GM21825 (cell line): ENCODE measurements at regions not wholly inside any gene's neighbourhood (a gene's known extent, or its start where the extent isn't known, plus 50 kb on each side); places are given as distances from the start of the nearest gene placed in this dataset.
"Not testable (repeated sequence)": the region's sequence is repeated elsewhere in the genome, so short reads cannot be mapped to it uniquely, and the experiment has no call there.

Experiments used
- ATAC-seq: cut with Tn5 transposase; IDR thresholded peaks from one replicate; pipeline ENCODE4 v1.9.1; 2021; ENCODE audit warnings: mild to moderate bottlenecking, moderate library complexity; ENCODE audit not compliant: unreplicated experiment

DNA sequence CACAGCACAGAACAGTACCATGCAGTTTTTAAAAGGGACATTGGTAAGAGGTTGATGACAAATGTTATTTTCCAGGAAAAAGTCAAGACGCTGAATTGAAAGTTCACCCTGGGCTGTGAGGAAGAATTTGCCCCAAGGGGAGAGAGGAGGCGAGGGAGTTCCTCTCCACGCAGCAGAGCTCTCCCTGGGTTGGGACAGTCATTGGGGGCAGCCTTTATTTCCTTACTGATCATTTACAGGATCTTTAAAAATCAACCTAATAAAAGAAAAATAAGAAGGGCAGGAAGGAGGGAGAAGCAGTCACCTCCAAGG, 49.9 kb upstream of the WNT7B start:
- ATAC-seq: no peak

DNA sequence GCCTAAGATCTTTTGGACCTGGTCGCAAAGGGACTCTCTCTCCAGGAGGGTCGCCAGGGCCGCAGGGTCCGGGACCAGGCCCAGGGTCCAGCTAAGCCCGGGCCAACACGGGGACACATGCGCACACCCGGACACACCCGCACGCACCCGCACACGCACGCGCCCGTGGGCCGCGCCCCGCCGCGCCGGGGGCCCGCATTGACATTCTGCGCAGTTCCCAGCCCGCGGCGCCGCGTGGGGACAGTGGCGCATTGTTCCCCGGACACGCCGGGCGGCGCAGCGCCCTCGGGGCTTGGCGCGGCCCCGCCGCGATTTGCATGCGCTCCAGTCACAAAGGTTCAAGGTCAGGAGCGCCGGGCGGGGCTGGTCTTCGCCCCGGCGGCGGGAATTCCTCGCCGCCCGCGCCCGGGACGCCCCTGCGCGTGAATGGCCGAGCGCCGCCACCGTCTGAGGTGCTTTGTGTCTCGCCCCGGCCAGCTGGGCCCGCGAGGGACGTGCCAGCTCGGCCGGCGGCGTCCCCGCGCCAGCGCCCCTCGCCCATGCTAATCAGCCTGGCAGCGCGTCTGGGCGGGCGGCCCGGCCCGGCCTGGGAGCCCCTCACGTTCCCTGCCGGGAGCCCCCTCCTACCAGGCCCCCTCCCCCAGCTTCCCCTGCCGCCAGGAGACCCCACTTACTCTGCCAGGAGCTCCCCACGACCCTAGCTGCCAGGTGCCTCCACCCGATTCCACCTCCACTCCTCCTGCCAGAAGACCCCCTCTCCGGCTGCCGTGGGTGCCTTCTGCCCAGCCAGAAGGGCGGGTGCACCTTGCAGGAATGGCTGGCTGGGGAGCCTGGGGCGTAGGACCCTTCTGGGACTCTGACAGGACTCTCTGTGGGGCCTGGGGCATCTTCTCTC, 50.5 kb upstream of the WNT7B start:
- no peak for ATAC-seq

DNA sequence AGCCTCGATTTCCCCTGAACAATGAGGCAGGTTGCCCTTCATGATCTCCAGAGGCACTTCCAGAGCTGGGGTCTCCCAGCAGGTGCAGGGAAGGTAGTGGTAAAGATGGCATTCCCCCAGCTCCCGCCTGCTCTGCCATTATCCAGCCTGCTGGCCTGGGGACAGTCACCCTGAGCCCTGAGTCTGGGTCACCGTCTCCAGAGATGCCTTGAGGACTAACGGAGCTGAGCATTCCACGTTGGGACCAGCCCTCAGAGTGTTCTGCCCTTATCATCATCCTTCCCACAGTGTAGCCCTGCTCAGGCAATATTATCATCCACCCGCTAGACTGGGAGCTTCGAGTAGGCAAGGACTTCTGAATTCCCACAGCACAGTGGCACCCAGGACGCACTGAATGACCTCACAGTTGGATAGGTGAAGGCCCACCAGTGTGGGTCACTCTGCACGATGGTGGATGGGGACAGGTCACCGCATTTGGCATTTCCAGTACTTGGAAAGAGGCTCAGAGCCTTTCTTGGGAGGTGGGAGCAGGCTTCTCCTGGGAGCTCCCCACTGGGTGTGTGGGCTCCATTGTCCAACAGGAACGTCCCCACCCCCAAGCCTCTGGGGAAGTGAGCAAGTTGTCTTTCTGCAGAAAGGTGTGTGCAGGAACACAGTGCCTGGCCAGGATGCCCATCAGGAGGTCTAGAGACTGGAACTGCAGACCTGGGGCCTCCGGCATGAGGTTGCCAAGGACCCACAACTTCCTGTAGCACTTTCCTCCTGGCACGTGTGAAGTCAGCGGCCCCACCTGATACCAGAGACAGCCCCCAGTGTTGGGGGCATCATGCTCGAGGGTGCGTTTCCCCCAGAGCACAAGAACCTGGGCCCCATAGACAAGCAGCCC, 51.4 kb upstream of the WNT7B start:
- no peak for ATAC-seq

DNA sequence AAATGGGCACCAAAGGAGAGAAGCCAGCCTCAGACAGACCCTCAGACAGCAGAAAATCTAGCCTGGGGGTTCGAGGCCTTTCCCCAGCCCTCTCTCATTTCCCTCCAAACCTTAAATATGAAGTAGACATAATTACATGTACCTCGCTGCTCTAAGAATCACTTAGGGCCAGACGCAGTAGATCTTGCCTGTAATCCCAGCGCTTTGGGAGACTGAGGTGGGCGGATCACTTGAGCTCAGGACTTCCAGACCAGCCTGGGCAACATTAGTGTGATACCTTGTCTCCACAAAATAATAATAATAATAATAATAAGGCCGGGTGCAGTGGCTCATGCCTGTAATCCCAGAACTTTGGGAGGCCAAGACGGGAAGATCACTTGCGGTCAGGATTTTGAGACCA, 52.1 kb upstream of the WNT7B start:
- ATAC-seq: no peak

DNA sequence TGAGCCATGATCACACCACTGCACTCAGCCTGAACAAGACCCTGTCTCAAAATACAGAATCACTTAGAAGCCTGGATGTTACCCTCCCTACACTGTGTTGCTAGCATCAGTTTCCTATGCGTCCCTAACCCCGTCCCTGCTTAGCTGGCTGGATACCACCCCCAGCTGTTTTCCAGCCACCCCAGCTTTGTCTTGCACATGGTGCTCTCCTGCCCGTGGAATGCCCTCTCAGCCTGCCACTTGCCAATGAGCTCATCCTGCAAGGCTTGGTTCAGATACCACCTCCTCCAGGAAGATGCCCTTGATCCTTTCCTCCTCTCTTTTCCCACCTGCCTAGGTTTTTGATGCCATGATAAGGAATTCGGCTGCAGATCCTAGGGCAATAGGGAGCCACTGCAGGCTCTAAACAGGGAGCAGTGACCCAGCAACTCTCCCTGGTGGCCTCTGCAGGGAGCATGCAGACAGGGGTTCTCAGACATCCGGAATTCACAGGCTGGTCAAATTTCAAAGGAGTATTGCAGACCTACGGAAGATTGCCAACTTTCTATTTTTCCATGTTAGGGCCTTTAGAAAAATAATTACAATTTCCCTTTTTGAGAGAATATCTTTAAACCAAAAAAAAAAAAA, 52.7 kb upstream of the WNT7B start:
- ATAC-seq: no peak

DNA sequence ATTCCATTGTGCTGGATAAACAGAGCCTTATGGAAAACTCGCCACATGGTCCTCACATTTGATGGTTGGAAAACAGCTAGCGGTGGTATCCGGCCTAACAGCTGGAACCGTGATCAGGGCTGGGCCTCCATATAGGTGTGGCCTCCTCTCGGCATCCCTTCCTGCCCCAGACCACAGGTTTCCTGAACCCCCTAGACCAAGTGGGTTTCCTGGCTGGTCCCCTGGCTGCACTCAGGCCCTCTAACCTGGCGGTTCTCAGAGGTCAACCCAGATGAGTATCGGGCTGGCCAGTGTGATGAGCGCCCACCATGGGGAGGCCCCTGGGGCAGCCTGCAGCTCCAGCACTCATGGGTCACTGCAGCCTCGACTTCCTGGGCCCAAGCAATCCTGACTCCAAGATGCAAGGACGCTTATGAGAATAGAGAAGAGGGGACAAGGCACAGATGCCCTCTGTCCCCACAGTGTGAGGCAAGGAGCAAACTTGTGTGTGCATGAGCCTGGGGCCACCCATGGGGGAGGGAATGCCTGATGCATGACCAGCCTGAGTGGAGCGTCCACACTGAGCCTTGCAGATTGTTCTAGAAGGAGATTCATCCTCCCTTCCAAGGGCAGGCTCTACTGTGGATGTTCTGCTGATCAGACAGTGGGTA, 53.4 kb upstream of the WNT7B start:
- ATAC-seq: no peak

DNA sequence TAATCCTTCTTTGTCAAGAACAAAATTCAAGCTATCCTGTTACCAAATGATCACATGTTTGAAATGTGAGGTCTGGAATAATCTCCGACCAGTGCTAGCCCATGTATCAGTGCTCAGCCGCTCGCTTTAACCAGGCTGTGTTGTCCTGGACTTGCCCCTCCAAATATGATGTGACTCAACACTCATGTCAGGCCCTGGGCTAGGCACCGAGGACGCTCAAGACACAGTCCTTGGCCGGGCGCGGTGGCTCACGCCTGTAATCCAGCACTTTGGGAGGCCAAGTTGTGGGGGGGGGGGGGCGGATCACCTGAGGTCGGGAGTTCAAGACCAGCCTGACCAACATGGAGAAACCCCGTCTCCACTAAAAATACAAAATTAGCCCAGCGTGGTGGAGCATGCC, 54.1 kb upstream of the WNT7B start:
- ATAC-seq: no peak

DNA sequence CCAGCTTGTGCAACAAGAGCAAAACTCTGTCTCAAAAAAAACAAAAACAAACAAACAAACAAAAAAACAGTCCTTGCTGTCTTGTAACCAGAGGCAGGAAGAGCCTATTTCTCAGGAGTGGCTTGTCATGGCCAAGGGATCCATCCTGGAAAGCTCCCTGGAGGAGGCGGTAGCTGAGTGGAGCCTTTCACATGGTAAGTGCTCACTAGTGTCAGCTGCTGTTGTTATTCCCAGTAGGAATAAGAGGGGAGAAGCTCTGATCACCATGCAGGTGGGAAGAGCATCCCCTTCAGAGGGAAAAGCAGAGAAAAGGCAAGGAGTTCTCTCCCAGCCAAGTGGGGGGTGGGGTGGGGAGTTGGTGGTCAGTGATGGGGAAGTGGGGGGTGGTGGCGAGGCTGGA, 54.6 kb upstream of the WNT7B start:
- no peak for ATAC-seq

DNA sequence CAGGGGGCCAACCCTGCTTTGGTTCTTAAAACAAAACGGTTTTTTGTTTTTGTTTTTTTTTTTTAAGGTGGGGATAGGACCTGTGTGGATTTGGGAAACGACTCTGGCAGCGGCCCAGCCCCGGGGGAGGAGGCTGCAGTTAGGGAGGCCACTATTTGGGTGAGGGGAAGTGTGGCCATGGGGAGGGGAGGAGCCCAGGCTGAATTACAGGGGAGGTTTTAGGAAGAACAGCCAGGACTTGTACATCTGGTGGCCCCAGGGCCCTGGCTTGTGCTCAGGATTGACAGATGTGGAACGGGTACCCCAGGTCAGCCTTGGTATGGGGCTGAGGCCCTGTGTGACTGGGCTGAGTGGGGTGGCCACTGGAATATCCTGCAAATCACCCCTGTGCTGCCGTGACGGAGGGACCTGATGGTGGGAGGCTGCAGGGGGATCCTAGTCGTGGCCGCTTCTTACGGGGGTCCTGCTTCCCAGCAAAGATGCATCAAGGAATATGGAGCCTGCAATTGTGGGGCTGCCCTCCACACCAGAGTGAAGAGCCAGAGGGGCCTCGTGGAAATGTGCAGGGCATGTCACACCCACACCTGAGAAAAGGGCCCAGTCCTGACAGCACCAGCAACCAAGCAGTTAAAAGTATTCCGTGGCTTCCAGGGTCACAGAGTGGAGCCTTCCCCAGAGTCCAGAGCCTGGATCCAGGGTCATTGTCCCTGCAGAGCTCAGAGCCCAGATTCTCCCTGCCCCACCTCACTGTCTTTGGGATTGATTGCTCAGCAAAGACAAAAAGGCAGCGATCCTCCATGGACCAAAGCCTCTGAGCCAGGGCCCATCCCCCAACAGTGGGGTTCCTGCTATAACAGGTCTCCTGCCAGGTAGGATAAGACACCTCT, 55.2 kb upstream of the WNT7B start:
- no peak for ATAC-seq

DNA sequence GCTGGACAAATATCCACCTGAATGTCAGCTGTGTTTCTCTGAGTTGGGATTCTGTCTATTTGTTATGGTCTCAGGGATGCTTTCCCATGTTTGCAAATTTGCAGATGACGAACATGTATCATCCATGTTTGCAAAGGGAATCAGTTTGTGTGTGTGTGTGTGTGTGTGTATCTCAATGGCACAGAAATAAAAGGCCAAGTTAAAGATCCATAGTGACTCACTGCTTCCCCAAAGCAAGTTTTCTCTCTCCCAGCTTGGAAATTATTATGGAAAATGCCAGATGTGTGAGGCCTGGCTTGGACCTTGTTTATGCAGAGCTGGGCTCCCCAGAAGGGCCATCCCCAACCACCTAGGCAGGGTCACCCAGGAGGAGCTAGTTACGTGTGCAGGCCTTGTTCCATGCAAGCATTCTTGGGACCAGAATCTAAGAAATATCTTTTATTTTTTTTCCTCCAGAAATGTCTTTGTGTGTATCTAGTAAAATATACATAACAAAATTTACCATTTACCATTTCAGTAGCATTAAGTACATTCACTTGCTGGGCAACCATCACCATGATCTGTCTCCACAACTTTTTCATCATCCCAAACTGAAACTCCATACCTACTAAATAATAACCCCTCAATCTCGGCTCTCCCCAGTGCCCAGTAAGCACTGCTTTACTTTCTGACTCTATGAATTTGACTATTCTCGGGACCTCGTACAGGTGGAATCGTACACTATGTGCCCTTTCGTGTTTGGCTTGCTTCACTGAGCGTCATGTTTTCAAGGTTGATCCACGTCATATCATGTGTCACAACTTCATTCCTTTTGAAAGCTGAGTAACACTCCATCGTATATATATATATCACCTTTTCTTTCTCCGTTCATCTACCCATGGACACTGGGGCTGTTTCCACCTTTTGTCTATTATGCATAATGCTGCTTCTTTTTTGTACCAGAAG, 56.6 kb upstream of the WNT7B start:
- ATAC-seq: no peak

DNA sequence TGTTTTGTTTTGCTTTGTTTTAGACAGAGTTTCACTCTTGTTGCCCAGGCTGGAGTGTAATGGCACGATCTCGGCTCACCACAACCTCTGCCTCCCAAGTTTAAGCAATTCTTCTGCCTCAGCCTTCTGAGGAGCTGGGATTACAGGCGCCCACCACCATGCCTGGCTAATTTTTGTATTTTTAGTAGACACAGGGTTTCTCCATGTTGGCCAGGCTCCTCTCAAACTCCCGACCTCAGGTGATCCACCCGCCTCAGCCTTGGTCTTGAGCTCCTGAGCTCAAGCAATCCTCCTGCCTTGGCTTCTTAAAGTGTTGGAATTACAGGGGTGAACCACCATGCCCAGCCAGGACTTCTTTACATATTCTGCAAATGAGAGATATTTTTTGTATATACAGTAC, 57.5 kb upstream of the WNT7B start:
- not testable (repeated sequence) for ATAC-seq

DNA sequence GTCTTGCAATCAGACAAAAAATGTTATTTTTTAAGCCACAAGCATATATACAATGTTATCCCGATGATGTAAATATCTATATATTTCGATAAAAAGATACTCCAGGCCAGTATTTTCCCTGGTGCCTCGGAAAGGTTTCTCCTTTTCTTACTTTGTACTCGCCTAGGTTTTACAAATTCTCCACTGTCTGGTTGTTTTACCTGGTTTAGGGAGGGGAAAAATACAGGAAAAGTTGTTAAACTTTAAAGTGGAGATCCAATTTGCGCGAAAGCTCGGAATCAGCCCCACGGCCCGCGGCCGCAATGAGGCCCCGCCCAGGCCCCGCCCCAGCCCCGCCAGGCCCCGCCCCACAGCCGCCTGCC, 58.4 kb upstream of the WNT7B start:
- no peak for ATAC-seq

DNA sequence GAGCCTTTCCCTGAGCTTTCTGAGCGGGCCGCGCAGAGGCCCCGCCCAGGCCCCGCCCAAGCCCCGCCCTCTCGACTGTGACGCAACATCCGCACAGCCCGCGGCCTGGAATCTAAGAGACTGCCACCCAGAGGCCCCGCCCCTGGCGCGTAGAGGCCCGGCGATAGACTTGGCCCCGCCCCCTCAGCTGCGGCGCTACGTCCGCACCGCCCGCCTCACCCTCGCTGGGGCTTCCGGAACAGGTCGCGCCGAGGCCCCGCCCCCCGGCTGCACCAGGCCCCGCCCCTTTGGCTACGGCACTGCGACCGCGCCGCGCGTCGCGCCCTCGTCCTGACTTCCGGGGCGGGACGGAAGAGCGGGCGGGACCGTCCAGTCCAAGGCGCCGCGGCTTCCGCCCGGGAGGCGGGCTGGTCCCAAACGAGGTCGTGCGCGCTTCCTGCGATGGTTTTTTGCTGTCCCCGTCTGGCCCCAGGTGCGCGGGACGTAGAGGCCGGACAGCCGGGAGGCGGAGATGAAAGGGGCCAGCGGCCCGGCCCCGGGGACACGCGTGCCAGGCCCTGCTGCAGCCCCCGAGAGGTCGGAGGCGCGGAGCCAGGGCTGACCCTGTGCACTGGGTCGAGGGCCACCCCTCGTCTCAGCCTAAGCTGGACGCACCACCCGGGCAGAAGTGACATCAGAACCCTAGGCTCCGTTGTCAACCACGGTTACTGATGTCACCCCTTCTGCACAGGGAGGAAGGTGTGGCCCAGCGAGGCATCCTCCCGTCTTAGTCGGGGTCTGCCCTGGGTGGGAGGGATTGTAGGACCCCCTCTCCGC, 59.0 kb upstream of the WNT7B start:
- peak; percentile 87 for ATAC-seq

DNA sequence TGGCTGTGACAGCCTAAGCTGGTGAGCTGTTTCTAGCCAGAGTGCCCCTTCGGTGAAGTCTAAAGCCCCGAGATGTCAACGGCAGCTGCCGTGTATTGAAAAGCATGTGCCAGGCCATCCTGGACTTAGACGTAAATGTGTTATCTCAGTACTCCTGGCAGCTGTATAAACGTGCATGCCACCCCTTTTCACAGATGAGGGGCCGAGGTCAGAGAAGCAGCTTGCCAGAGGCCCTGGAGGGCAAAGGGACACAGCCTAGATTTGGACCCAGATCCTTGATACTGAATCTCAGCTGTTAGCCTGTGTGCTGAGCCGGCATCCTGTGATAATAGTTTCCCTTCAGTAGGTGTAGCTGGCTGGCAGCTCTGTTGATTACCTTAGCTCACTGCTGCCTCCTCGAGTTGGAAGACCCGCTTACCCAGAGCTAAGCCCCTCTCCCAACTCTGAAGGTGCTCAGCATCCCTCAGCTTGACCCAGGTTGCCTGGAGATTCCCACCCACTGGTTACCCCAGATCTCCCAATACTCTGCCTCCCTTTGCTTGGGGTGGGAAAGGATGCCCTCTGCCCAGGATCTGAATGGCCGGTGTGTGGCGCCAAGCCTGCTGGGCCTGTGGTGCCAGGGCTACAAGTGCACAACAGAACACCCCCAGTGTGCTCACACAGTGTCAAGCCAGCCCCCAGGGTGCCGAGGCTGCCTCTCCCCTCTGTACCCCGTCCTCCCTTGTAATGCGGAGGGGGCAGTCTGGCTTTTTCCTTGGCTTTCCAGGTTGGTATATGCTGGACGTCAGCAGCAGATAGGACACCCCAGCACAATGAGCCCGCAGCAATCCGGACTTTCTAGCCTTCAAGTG, 59.8 kb upstream of the WNT7B start:
- ATAC-seq: no peak

DNA sequence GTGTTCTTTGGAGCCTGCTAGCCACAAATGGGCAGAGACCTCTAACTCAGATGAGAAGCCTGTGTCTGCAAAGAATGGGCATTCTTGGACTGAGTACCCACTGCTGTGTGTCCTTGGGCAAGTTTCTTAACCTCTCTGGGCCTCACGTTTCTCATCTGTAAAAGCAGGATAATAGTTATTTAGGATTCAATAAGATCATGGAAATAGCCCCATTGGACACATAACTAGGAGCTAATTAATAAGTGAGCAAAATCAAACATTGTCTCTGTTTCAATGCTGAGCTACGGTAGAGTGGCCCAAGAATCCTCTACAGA, 61.2 kb upstream of the WNT7B start:
- ATAC-seq: no peak

DNA sequence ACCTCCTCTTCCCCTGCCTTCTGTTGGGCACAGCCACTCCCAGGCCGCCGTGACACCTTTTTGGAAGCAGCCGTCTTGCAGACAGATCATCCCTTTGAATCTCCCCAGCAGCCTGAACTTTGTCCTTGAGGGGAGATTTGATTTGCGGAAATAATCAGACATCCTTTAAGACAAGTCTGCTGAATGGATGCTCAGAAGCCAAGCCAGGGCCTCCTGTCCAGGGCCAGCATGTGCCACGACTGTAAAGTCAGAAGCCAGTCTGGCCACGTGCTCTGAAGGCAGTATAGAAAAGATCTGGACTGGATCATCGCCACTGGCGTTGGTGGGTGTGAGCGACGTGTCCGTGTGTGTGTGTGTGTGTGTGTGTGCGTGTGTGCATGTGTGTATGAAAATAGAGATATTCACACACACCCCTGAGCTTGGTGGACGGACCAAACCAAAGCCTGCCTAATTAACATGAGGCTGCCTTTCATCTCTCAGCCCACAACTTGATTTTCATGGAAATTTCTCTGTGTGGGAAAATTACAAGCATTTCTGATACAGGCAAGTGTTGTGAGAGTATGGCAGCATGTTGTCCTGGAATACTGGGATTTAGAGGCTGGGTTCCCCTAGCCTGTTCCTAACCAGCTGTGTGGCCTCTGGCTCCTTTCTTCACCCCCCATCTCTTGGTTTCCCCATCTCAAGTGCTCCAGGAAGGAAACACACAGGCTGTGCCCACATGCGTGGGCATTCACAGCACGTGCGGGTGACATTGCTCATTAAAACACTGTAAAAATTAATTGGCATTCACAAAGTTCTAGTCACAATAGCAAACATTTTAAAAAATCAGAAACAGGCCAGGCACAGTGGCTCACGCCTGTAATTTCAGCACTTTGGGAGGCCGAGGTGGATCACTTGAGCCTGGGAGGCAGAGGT, 61.8 kb upstream of the WNT7B start:
- ATAC-seq: no peak

DNA sequence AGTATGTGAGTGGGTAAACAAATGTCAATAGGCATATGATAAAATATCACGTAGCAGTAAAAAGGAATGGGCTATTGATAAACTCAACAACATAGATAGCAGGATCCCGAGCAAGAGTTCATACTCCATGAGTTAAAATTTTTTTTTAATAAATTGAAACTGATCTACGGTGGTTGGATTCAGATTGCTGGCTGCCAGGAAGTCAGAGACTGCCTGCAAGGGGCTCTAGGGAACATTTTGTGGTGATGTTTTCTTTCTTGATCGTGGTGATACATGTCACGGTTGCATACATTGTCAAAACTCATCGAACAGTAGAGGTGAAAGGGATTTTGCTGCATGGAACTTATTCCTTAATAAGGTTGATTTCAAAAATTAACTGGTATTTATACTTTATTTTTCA, 62.6 kb upstream of the WNT7B start:
- no peak for ATAC-seq
